ENCODE measurements at regions not wholly inside any gene's neighbourhood (a gene's known extent, or its start where the extent isn't known, plus 50 kb on each side); places are given as distances from the start of the nearest gene placed in this dataset.

- DNase-seq = no peak
- H3F3A ChIP-seq (replicated peaks; ENCODE audit: insufficient read depth) = no peaks in the 10 kb centered on the region
- no peaks in the 10 kb centered on the region for H3K9me3 ChIP-seq
- 23% methylated on average over 7 of the region's 8 CpGs for WGBS (ENCODE audit: low lambda C conversion rate)
- POLR2A ChIA-PET = interaction anchor here (0.7 kb wide), 1 partner anchor 532 kb away, joined by 3 read pairs; no protein-coding TSS in a partner anchor
- H3K4me1 ChIP-seq (ENCODE audit: control insufficient read depth in 1 of 2, insufficient read depth in 2 of 2, low read depth in 1 of 2, low read length in 1 of 2) = peaks cover 0 to 22% of the 10 kb centered on the region in 2 experiments; a peak in 2 of 4 replicates
- no peaks in the 10 kb centered on the region for H3K36me3 ChIP-seq (replicated peaks in 1 of 2; ENCODE audit: control insufficient read depth in 1 of 2, insufficient read depth in 2 of 2, low read length in 1 of 2)
- no peak overlapping the region for H3K4me3 ChIP-seq (ENCODE audit: low read depth in 2 of 2, low read length in 1 of 2)
- CTCF ChIA-PET = interaction anchor here (0.6 kb wide), 1 partner anchor 12 kb away, joined by 3 read pairs; no protein-coding TSS in a partner anchor
- no peaks in the 10 kb centered on the region for H3K79me2 ChIP-seq (ENCODE audit: insufficient read depth)
- 0 out of 2 replicates have a peak, but pooled peaks have one; percentile 1 for TF ChIP-seq GATA2 (CRISPR knock-in tag; IDR thresholded peaks at IDR 0.05)
- no peak for TF ChIP-seq RCOR1 (IDR thresholded peaks at IDR 0.05; ENCODE audit: low read length)
- H3K27me3 ChIP-seq (ENCODE audit: insufficient read depth) = no peaks in the 10 kb centered on the region; the same call in 1 of the 2 replicates
- no peak overlapping the region for H2AFZ ChIP-seq (ENCODE audit: low read depth)
- H3K27ac ChIP-seq (ENCODE audit: low read depth in 2 of 2, low read length in 1 of 2) = no peak overlapping the region
- no peak overlapping the region for H3K9ac ChIP-seq
- no peak overlapping the region for H3K4me2 ChIP-seq
- no peaks in the 10 kb centered on the region for H3K9me2 ChIP-seq
- H4K20me1 ChIP-seq (ENCODE audit: insufficient read depth) = no peaks in the 10 kb centered on the region
Observed at GRCh38 chr11:127195501-127196120, 195.0 kb upstream of the KIRREL3 start.

GRCh38 chr11:127194521-127194920 lies 194.0 kb upstream of the KIRREL3 start:
- Histone ChIP-seq H3K4me3 (ENCODE audit: low read depth in 2 of 2, low read length in 1 of 2) (no peak overlapping the region), H3K4me1 (ENCODE audit: control insufficient read depth in 1 of 2, insufficient read depth in 2 of 2, low read depth in 1 of 2, low read length in 1 of 2) (peaks cover 0 to 22% of the 10 kb centered on the region in 2 experiments; a peak in 2 of 4 replicates), H3F3A (replicated peaks; ENCODE audit: insufficient read depth) (no peaks in the 10 kb centered on the region), H3K9me3 (no peaks in the 10 kb centered on the region), H4K20me1 (ENCODE audit: insufficient read depth) (no peaks in the 10 kb centered on the region), H3K4me2 (no peak overlapping the region), H3K36me3 (replicated peaks in 1 of 2; ENCODE audit: control insufficient read depth in 1 of 2, insufficient read depth in 2 of 2, low read length in 1 of 2) (no peaks in the 10 kb centered on the region), H3K9ac (no peak overlapping the region), H3K79me2 (ENCODE audit: insufficient read depth) (no peaks in the 10 kb centered on the region), H3K9me2 (no peaks in the 10 kb centered on the region), H2AFZ (ENCODE audit: low read depth) (no peak overlapping the region), H3K27me3 (ENCODE audit: insufficient read depth) (no peaks in the 10 kb centered on the region; the same call in 1 of the 2 replicates), H3K27ac (ENCODE audit: low read depth in 2 of 2, low read length in 1 of 2) (peak overlapping the region in 1 of 2 experiments; percentile 43; a peak in 1 of 4 replicates)
- TF ChIP-seq NFIC (IDR thresholded peaks at IDR 0.05; ENCODE audit: borderline replicate concordance) = no peak
- TF ChIP-seq GATA2 (CRISPR knock-in tag; IDR thresholded peaks at IDR 0.05) = 0 out of 2 replicates have a peak, but pooled peaks have one; percentile 37
- no peak for TF ChIP-seq USF1 (IDR thresholded peaks at IDR 0.05; ENCODE audit: borderline replicate concordance, low read depth)
- TF ChIP-seq CTCF (IDR thresholded peaks at IDR 0.05) = no peak
- peak; percentile 11 for DNase-seq
- POLR2A ChIA-PET = no interaction called here
- CTCF ChIA-PET = no interaction called here
- 4% methylated on average over 7 of the region's 7 CpGs for WGBS (ENCODE audit: low lambda C conversion rate)

- H3K4me2 ChIP-seq = no peak overlapping the region
- no peak overlapping the region for H2AFZ ChIP-seq (ENCODE audit: low read depth)
- H3K9ac ChIP-seq = no peak overlapping the region
- CTCF ChIA-PET = no interaction called here
- no peak for DNase-seq
- WGBS (ENCODE audit: low lambda C conversion rate) = 2% methylated on average over 3 of the region's 3 CpGs
- H3K4me3 ChIP-seq (ENCODE audit: low read depth in 2 of 2, low read length in 1 of 2) = no peak overlapping the region
- POLR2A ChIA-PET = no interaction called here
- no peaks in the 10 kb centered on the region for H3K9me2 ChIP-seq
- no peaks in the 10 kb centered on the region for H3K79me2 ChIP-seq (ENCODE audit: insufficient read depth)
- peak overlapping the region in 1 of 2 experiments; percentile 43; a peak in 1 of 4 replicates for H3K27ac ChIP-seq (ENCODE audit: low read depth in 2 of 2, low read length in 1 of 2)
- no peaks in the 10 kb centered on the region for H4K20me1 ChIP-seq (ENCODE audit: insufficient read depth)
- no peaks in the 10 kb centered on the region for H3F3A ChIP-seq (replicated peaks; ENCODE audit: insufficient read depth)
- TF ChIP-seq CTCF (IDR thresholded peaks at IDR 0.05) (no peak), IRF3 (IDR thresholded peaks at IDR 0.05; ENCODE audit: low read depth, low read length) (no peak), MAX (IDR thresholded peaks at IDR 0.05; ENCODE audit: low read depth) (no peak), EZH2phosphoT487 (IDR thresholded peaks at IDR 0.05; ENCODE audit: borderline replicate concordance, low read depth) (no peak), FOXM1 (IDR thresholded peaks at IDR 0.05; ENCODE audit: low read depth) (no peak), ZBTB33 (IDR thresholded peaks at IDR 0.05; ENCODE audit: borderline replicate concordance, low read depth) (no peak)
- H3K27me3 ChIP-seq (ENCODE audit: insufficient read depth) = no peaks in the 10 kb centered on the region; the same call in 1 of the 2 replicates
- H3K4me1 ChIP-seq (ENCODE audit: control insufficient read depth in 1 of 2, insufficient read depth in 2 of 2, low read depth in 1 of 2, low read length in 1 of 2) = peaks cover 0 to 22% of the 10 kb centered on the region in 2 experiments; a peak in 2 of 4 replicates
- H3K9me3 ChIP-seq = no peaks in the 10 kb centered on the region
- no peaks in the 10 kb centered on the region for H3K36me3 ChIP-seq (replicated peaks in 1 of 2; ENCODE audit: control insufficient read depth in 1 of 2, insufficient read depth in 2 of 2, low read length in 1 of 2)
Observed at GRCh38 chr11:127193950-127194349, 193.4 kb upstream of the KIRREL3 start.

Measured in SK-N-SH (cell line).